ENCODE measurements at regions not wholly inside any gene's neighbourhood (a gene's known extent, or its start where the extent isn't known, plus 50 kb on each side); places are given as distances from the start of the nearest gene placed in this dataset.

- TF ChIP-seq ZNF510 (tag by site-specific recombination; IDR thresholded peaks at IDR 0.05; ENCODE audit: insufficient replicate concordance) = no peak
- TF ChIP-seq, protein P1, sequence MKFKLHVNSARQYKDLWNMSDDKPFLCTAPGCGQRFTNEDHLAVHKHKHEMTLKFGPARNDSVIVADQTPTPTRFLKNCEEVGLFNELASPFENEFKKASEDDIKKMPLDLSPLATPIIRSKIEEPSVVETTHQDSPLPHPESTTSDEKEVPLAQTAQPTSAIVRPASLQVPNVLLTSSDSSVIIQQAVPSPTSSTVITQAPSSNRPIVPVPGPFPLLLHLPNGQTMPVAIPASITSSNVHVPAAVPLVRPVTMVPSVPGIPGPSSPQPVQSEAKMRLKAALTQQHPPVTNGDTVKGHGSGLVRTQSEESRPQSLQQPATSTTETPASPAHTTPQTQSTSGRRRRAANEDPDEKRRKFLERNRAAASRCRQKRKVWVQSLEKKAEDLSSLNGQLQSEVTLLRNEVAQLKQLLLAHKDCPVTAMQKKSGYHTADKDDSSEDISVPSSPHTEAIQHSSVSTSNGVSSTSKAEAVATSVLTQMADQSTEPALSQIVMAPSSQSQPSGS (tag by site-specific recombination; IDR thresholded peaks at IDR 0.05; ENCODE audit: low read depth) = no peak
These were observed 199.4 kb downstream of the NOL4 start for GRCh38 chr18:34025191-34025801.

All from HEK293 (cell line).